ENCODE measurements at regions not wholly inside any gene's neighbourhood (a gene's known extent, or its start where the extent isn't known, plus 50 kb on each side); places are given as distances from the start of the nearest gene placed in this dataset.
"Not testable (repeated sequence)": the region's sequence is repeated elsewhere in the genome, so short reads cannot be mapped to it uniquely, and the experiment has no call there.

DNA sequence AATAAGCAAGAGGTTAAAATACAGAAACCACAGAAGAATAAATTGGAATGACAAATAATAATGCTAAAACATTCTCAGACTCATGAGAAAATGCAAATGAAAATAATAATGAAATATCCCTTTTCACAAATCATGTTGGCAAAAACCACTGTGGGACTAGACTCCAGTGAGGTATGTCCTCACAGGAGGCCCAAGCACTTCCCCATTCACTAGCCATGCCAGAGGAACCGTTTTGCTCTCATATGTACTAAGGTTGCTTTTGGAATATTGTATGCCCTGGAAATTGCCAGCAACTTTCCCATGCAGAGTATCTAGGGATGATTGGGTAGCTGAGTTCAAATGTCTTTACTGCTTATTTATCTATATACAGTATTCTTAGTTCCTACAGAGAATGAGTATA lies 106.2 kb upstream of the CHORDC1 start:
- Mint-ChIP-seq H3K27me3 (no peaks in the 10 kb centered on the region), H3K27ac (no peak overlapping the region), H3K4me1 (no peaks in the 10 kb centered on the region), H3K4me3 (no peak overlapping the region), H3K9me3 (no peaks in the 10 kb centered on the region), H3K36me3 (no peaks in the 10 kb centered on the region)
- ATAC-seq (ENCODE audit: low read depth) = no peak
- POLR2A ChIA-PET = no interaction called here
- DNase-seq = no peak

DNA sequence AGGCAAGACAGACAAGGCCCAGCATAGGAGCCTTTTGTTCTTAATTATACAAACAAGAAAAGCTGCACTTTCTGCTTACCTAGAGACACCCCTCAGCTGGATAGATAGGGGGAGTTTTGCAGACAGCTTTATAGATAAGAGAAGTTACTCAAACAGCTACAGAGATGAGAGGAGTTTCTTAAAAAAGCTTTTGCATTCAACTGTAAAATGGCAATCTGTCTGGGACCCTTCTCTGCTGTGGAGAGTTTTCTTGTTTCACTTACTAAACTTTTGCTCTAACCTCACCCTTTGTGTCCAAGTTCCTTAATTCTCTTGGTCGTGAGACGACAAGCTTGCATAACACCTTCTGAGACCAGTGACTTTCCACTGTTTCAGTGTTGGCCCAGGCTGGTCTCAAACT lies 103.8 kb upstream of the CHORDC1 start:
- no peaks in the 10 kb centered on the region for H3K4me1 Mint-ChIP-seq
- H3K27me3 Mint-ChIP-seq = no peaks in the 10 kb centered on the region
- no peak for ATAC-seq (ENCODE audit: low read depth)
- no peaks in the 10 kb centered on the region for H3K9me3 Mint-ChIP-seq
- no peak for DNase-seq
- H3K36me3 Mint-ChIP-seq = no peaks in the 10 kb centered on the region
- no peak overlapping the region for H3K4me3 Mint-ChIP-seq
- no peak overlapping the region for H3K27ac Mint-ChIP-seq
- POLR2A ChIA-PET = no interaction called here

DNA sequence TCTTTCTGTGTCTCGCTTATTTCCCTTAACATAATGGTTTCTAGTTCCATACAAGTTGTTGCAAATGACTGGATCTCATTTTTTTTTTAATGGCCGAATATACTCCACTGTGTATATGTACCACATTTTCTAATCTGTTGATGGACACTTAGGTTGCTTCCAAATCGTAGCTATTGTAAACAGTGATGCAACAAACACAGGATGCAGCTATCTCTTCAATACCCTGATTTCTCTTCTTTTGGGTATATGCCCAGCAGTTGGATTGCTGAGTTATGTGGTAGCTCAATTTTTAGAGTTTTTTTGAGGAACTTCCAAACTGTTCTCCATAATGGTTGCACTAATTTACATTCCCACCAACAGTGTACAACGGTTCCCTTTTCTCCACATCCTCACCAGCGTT lies 100.4 kb upstream of the CHORDC1 start:
- no peaks in the 10 kb centered on the region for H3K9me3 Mint-ChIP-seq
- no peaks in the 10 kb centered on the region for H3K4me1 Mint-ChIP-seq
- no peak overlapping the region for H3K27ac Mint-ChIP-seq
- DNase-seq = no peak
- no peaks in the 10 kb centered on the region for H3K27me3 Mint-ChIP-seq
- no peak for ATAC-seq (ENCODE audit: low read depth)
- no peak overlapping the region for H3K4me3 Mint-ChIP-seq
- no peaks in the 10 kb centered on the region for H3K36me3 Mint-ChIP-seq
- POLR2A ChIA-PET = no interaction called here

DNA sequence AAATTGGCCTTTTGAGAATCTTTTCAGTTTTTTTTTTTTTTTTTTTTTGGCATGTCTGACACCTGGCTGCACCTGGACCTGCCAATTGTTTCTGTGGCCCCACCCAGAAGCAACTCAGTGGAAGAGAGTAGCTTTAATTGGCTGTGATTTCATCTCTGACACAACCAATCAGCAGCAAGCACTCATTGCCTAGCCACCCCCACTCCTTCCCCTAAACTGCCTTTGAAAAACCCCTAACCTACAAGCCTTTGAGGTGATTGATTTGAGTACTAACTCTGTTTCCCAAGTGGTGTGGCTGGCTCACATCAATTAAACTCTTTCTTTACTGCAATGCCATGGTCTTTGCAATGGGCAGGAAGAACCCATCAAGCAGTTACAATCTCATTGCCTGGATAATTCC lies 98.2 kb upstream of the CHORDC1 start:
- no peak overlapping the region for H3K4me3 Mint-ChIP-seq
- H3K4me1 Mint-ChIP-seq = no peaks in the 10 kb centered on the region
- no peak overlapping the region for H3K27ac Mint-ChIP-seq
- no peaks in the 10 kb centered on the region for H3K27me3 Mint-ChIP-seq
- H3K36me3 Mint-ChIP-seq = no peaks in the 10 kb centered on the region
- DNase-seq (no peak), ATAC-seq (ENCODE audit: low read depth) (no peak)
- no peaks in the 10 kb centered on the region for H3K9me3 Mint-ChIP-seq
- POLR2A ChIA-PET = no interaction called here

GRCh38 chr11:90318651-90319050 lies 95.8 kb upstream of the CHORDC1 start:
- no peak overlapping the region for H3K4me3 Mint-ChIP-seq
- no peak for ATAC-seq (ENCODE audit: low read depth)

GRCh38 chr11:90310210-90310609 lies 87.4 kb upstream of the CHORDC1 start:
- Mint-ChIP-seq H3K4me3 (no peak overlapping the region), H3K27ac (no peak overlapping the region), H3K27me3 (no peaks in the 10 kb centered on the region), H3K9me3 (no peaks in the 10 kb centered on the region), H3K4me1 (no peaks in the 10 kb centered on the region), H3K36me3 (no peaks in the 10 kb centered on the region)
- no peak for DNase-seq
- no peak for ATAC-seq (ENCODE audit: low read depth)
- POLR2A ChIA-PET = no interaction called here

More at GRCh38 chr11:90318651-90319050, 95.8 kb upstream of the CHORDC1 start:
- Mint-ChIP-seq H3K27ac (no peak overlapping the region), H3K36me3 (no peaks in the 10 kb centered on the region), H3K9me3 (no peaks in the 10 kb centered on the region), H3K4me1 (no peaks in the 10 kb centered on the region), H3K27me3 (peaks cover 2% of the 10 kb centered on the region)
- POLR2A ChIA-PET = no interaction called here
- DNase-seq = no peak

GRCh38 chr11:90309693-90310092 lies 86.8 kb upstream of the CHORDC1 start:
- ATAC-seq (ENCODE audit: low read depth) (no peak), DNase-seq (no peak)
- no peaks in the 10 kb centered on the region for H3K36me3 Mint-ChIP-seq
- H3K27me3 Mint-ChIP-seq = no peaks in the 10 kb centered on the region
- H3K27ac Mint-ChIP-seq = no peak overlapping the region
- H3K9me3 Mint-ChIP-seq = no peaks in the 10 kb centered on the region
- POLR2A ChIA-PET = no interaction called here
- no peak overlapping the region for H3K4me3 Mint-ChIP-seq
- no peaks in the 10 kb centered on the region for H3K4me1 Mint-ChIP-seq

GRCh38 chr11:90294526-90294925 lies 71.7 kb upstream of the CHORDC1 start:
- Mint-ChIP-seq H3K9me3 (no peaks in the 10 kb centered on the region), H3K27me3 (no peaks in the 10 kb centered on the region), H3K4me1 (no peaks in the 10 kb centered on the region), H3K4me3 (no peak overlapping the region), H3K36me3 (no peaks in the 10 kb centered on the region), H3K27ac (no peak overlapping the region)
- ATAC-seq (ENCODE audit: low read depth) (no peak), DNase-seq (no peak)
- POLR2A ChIA-PET = no interaction called here

DNA sequence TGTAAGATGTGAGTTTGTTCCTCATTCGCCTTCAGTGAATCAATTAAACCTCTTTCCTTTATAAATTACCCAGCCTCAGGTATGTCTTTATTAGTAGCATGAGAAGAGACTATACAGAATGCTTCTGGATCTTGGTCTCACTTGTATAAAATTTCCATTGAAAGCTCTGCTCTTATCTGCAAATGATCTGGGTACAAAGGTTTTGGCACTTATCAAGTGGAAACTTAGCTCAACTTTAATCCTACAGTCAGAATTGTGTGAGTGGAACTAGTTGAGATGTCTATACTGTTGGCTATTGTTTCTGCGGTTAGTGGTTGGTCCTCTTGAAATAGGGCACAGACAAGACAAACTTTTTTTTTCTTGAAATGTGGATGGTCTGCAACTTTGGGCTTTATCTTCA lies 71.2 kb upstream of the CHORDC1 start:
- Mint-ChIP-seq H3K27me3 (no peaks in the 10 kb centered on the region), H3K4me3 (no peak overlapping the region), H3K36me3 (no peaks in the 10 kb centered on the region), H3K27ac (no peak overlapping the region), H3K9me3 (no peaks in the 10 kb centered on the region), H3K4me1 (no peaks in the 10 kb centered on the region)
- ATAC-seq (ENCODE audit: low read depth) = no peak
- POLR2A ChIA-PET = no interaction called here
- no peak for DNase-seq

- no peaks in the 10 kb centered on the region for H3K9me3 Mint-ChIP-seq
- DNase-seq = no peak
These were observed 65.5 kb upstream of the CHORDC1 start for GRCh38 chr11:90288212-90288821.

DNA sequence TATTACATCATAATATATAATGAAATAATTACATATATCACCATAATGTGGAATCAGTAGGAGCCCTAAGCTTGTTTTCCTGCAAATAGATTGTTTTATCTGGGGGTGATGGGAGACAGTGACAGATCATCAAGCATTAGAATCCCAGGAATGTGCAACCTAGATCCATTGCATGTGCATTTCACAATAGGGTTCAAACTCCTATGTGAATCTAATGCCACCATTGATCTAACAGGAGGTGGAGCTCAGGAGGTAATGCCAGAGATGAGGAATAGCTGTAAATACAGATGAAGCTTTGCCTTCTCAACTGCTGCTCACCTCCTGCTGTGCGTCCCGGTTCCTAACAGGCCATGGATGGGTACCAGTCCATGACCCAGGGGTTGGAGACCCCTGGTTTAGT lies 63.8 kb upstream of the CHORDC1 start:
- no peak overlapping the region for H3K27ac Mint-ChIP-seq
- POLR2A ChIA-PET = no interaction called here
- ATAC-seq (ENCODE audit: low read depth) (no peak), DNase-seq (no peak)
- no peak overlapping the region for H3K4me3 Mint-ChIP-seq
- no peaks in the 10 kb centered on the region for H3K4me1 Mint-ChIP-seq
- no peaks in the 10 kb centered on the region for H3K36me3 Mint-ChIP-seq
- H3K9me3 Mint-ChIP-seq = no peaks in the 10 kb centered on the region
- no peaks in the 10 kb centered on the region for H3K27me3 Mint-ChIP-seq

More at GRCh38 chr11:90288212-90288821, 65.5 kb upstream of the CHORDC1 start:
- Mint-ChIP-seq H3K36me3 (no peaks in the 10 kb centered on the region), H3K27ac (no peak overlapping the region), H3K4me3 (no peak overlapping the region), H3K27me3 (no peaks in the 10 kb centered on the region), H3K4me1 (no peaks in the 10 kb centered on the region)
- POLR2A ChIA-PET = no interaction called here
- ATAC-seq (ENCODE audit: low read depth) = no peak

GRCh38 chr11:90284171-90284570 lies 61.3 kb upstream of the CHORDC1 start:
- POLR2A ChIA-PET = no interaction called here
- no peaks in the 10 kb centered on the region for H3K27me3 Mint-ChIP-seq

DNA sequence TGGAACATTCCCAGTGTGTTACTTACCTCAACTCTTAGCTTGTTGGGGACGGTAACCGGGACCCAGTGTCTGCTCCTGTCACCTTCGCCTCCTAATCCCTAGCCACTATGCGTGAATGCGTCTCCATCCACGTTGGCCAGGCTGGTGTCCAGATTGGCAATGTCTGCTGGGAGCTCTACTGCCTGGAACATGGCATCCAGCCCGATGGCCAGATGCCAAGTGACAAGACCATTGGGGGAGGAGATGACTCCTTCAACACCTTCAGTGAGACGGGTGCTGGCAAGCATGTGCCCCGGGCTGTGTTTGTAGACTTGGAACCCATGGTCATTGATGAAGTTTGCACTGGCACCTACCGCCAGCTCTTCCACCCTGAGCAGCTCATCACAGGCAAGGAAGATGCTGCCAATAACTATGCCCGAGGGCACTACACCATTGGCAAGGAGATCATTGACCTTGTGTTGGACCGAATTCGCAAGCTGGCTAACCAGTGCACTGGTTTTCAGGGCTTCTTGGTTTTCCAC lies 59.8 kb upstream of the CHORDC1 start:
- H3K27me3 Mint-ChIP-seq; H3K4me3 Mint-ChIP-seq; ATAC-seq (ENCODE audit: low read depth); H3K4me1 Mint-ChIP-seq; DNase-seq; POLR2A ChIA-PET; H3K27ac Mint-ChIP-seq; H3K9me3 Mint-ChIP-seq; H3K36me3 Mint-ChIP-seq: not testable (repeated sequence)

More at GRCh38 chr11:90284171-90284570, 61.3 kb upstream of the CHORDC1 start:
- Mint-ChIP-seq H3K27ac (no peak overlapping the region), H3K4me3 (no peak overlapping the region), H3K9me3 (no peaks in the 10 kb centered on the region), H3K36me3 (no peaks in the 10 kb centered on the region), H3K4me1 (no peaks in the 10 kb centered on the region)
- no peak for ATAC-seq (ENCODE audit: low read depth)
- DNase-seq = no peak

DNA sequence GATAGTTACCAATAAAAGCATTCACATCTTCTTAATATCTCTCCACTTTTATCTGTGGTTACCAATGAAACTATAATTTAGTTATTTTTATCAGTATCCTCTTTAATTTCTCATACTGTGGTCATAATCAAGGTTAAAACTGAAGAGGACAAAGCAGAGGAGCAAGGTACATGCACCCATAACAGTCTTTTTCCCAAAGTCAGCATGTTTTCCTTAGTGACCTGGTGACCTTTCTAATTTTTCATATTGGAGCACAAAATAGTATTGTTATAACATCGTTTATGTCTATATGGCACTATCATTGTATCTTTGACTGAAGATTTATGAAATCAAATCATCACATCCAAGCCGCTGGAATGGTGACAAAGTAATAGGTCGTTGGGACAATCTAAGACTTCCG lies 51.5 kb upstream of the CHORDC1 start:
- DNase-seq = no peak
- Mint-ChIP-seq H3K9me3 (peaks cover 1% of the 10 kb centered on the region), H3K4me3 (no peak overlapping the region), H3K27ac (no peak overlapping the region), H3K36me3 (no peaks in the 10 kb centered on the region), H3K27me3 (no peaks in the 10 kb centered on the region), H3K4me1 (no peaks in the 10 kb centered on the region)
- POLR2A ChIA-PET = no interaction called here
- no peak for ATAC-seq (ENCODE audit: low read depth)

Measured in activated naive CD8-positive, alpha-beta T cell treated with anti-CD3 and anti-CD28 coated beads, Interleukin-2, amount 10 ng/mL, durations not matched to agents 7 days and 5 days (primary cell).